Uterus (tissue), 3 donors: ENCODE measurements at regions not wholly inside any gene's neighbourhood (a gene's known extent, or its start where the extent isn't known, plus 50 kb on each side); places are given as distances from the start of the nearest gene placed in this dataset.

Experiments used
- DNase-seq, 2 donors: peaks; one replicate each; pipeline ENCODE4 v3.0.0-alpha.2; 2019 to 2020
- H3K27ac ChIP-seq, 2 donors: fragments of 200-600 bp; sonication (generic); 1 replicate in 1 of 2; 2 replicates in 1 of 2; pipeline ENCODE4 v1.5.1; 2016 to 2018
- H3K27me3 ChIP-seq, 2 donors: fragments of 200-600 bp; sonication (generic); one replicate each; pipeline ENCODE4 v1.5.1; 2018 to 2019; ENCODE audit warnings: control low read depth in 1 of 2
- H3K36me3 ChIP-seq, 2 donors: fragments of 200-600 bp; sonication (generic); one replicate each; pipeline ENCODE4 v1.5.1; 2019; ENCODE audit warnings: control low read depth in 1 of 2
- H3K4me1 ChIP-seq, 2 donors: fragments of 200-600 bp; sonication (generic); one replicate each; pipeline ENCODE4 v1.5.1; 2018 to 2019; ENCODE audit warnings: control low read depth in 1 of 2
- H3K4me3 ChIP-seq, 2 donors: fragments of 200-600 bp; sonication (generic); 1 replicate in 1 of 2; 2 replicates in 1 of 2; pipeline ENCODE4 v1.5.1; 2018 to 2019; ENCODE audit warnings: mild to moderate bottlenecking in 1 of 2
- H3K9me3 ChIP-seq, 2 donors: fragments of 200-600 bp; sonication (generic); one replicate each; pipeline ENCODE4 v1.5.1; 2019; ENCODE audit warnings: control low read depth in 1 of 2
- CTCF ChIP-seq, 4 experiments: fragments of 200-600 bp in 2 of 4; fragments of 450-650 bp in 2 of 4; sonication (generic) in 2 of 4; IDR thresholded peaks; one replicate each; pipeline ENCODE4 v1.5.1; 2016 to 2019; ENCODE audit warnings: antibody characterized with exemption in 4 of 4, mild to moderate bottlenecking in 2 of 4, moderate library complexity in 1 of 4
- POLR2A ChIP-seq, 2 donors: fragments of 450-650 bp; IDR thresholded peaks; one replicate each; pipeline ENCODE4 v1.6.1; 2016; ENCODE audit warnings: antibody characterized with exemption in 2 of 2, mild to moderate bottlenecking in 1 of 2, moderate library complexity in 1 of 2
- intact Hi-C: fragments of 100-400 bp; cut with DNase I; formaldehyde crosslinking; loops from one replicate; pipeline ENCODE4 v1.15.1; 2023; ENCODE audit warnings: low total_unique reads
- donor health status: DM: yes; HTN: yes; CAD: no.

- Histone ChIP-seq H3K36me3 (no peaks in the 10 kb centered on the region), H3K27me3 (no peaks in the 10 kb centered on the region), H3K9me3 (no peaks in the 10 kb centered on the region), H3K4me3 (no peak overlapping the region), H3K4me1 (no peaks in the 10 kb centered on the region), H3K27ac (no peak overlapping the region)
- TF ChIP-seq POLR2A (IDR thresholded peaks at IDR 0.05) (no peak), CTCF (IDR thresholded peaks at IDR 0.05) (no peak)
- DNase-seq: no peak
- intact Hi-C loops: no loop called here
Measured at GRCh38 chr11:115652094-115652493, 147.9 kb upstream of the CADM1 start.

- TF ChIP-seq CTCF (IDR thresholded peaks at IDR 0.05): no peak
- TF ChIP-seq POLR2A (IDR thresholded peaks at IDR 0.05): no peak
- Histone ChIP-seq H3K4me3 (no peak overlapping the region), H3K27ac (no peak overlapping the region), H3K9me3 (no peaks in the 10 kb centered on the region), H3K27me3 (no peaks in the 10 kb centered on the region), H3K36me3 (no peaks in the 10 kb centered on the region), H3K4me1 (no peaks in the 10 kb centered on the region)
- DNase-seq: no peak
- intact Hi-C loops: no loop called here
Measured at GRCh38 chr11:115649461-115649860, 145.2 kb upstream of the CADM1 start.

GRCh38 chr11:115645631-115646317, 141.6 kb upstream of the CADM1 start:
- H3K9me3 ChIP-seq: no peaks in the 10 kb centered on the region
- H3K36me3 ChIP-seq: no peaks in the 10 kb centered on the region
- peak in 1 of 2 donors; percentile 24 for DNase-seq
- no peaks in the 10 kb centered on the region for H3K27me3 ChIP-seq
- intact Hi-C loops: no loop called here
- no peaks in the 10 kb centered on the region for H3K4me1 ChIP-seq
- H3K27ac ChIP-seq: no peak overlapping the region
- H3K4me3 ChIP-seq: no peak overlapping the region
- TF ChIP-seq POLR2A (IDR thresholded peaks at IDR 0.05): no peak
- TF ChIP-seq CTCF (IDR thresholded peaks at IDR 0.05): no peak

GRCh38 chr11:115644856-115645255, 140.6 kb upstream of the CADM1 start:
- Histone ChIP-seq H3K4me1 (no peaks in the 10 kb centered on the region), H3K27me3 (no peaks in the 10 kb centered on the region), H3K4me3 (no peak overlapping the region), H3K36me3 (no peaks in the 10 kb centered on the region), H3K9me3 (no peaks in the 10 kb centered on the region), H3K27ac (no peak overlapping the region)
- intact Hi-C loops: no loop called here
- DNase-seq: no peak
- no peak for TF ChIP-seq POLR2A (IDR thresholded peaks at IDR 0.05)
- TF ChIP-seq CTCF (IDR thresholded peaks at IDR 0.05): no peak

GRCh38 chr11:115643549-115644270, 139.5 kb upstream of the CADM1 start:
- intact Hi-C loops: no loop called here
- Histone ChIP-seq H3K4me3 (no peak overlapping the region), H3K4me1 (no peaks in the 10 kb centered on the region), H3K27ac (no peak overlapping the region), H3K27me3 (no peaks in the 10 kb centered on the region), H3K9me3 (no peaks in the 10 kb centered on the region), H3K36me3 (no peaks in the 10 kb centered on the region)
- DNase-seq: no peak
- no peak for TF ChIP-seq POLR2A (IDR thresholded peaks at IDR 0.05)
- TF ChIP-seq CTCF (IDR thresholded peaks at IDR 0.05): no peak
